ENCODE measurements at regions not wholly inside any gene's neighbourhood (a gene's known extent, or its start where the extent isn't known, plus 50 kb on each side); places are given as distances from the start of the nearest gene placed in this dataset.

- in situ Hi-C loops (cut with MboI; ENCODE audit: low sequenced_read_pairs), result no loop called here
- H3K23ac ChIP-seq (ENCODE audit: low read depth, low read length), result no peak overlapping the region
Observed at GRCh38 chr5:18181575-18181974, 547.3 kb downstream of the TAF11L14 start.

More at GRCh38 chr5:18181575-18181974, 547.3 kb downstream of the TAF11L14 start:
- no peak for ATAC-seq (ENCODE audit: low read depth)
- Histone ChIP-seq H2AK5ac (ENCODE audit: low read depth, low read length) (no peak overlapping the region), H2BK15ac (ENCODE audit: low read depth, low read length) (no peak overlapping the region), H3K4me3 (ENCODE audit: insufficient read depth, low read depth, low read length) (no peak overlapping the region), H4K8ac (ENCODE audit: low read depth in 2 of 2, low read length in 2 of 2) (no peak overlapping the region), H3K18ac (ENCODE audit: low read depth, low read length) (no peak overlapping the region), H4K20me1 (ENCODE audit: insufficient read depth, low read length) (no peaks in the 10 kb centered on the region), H2AK9ac (replicated peaks; ENCODE audit: low read depth, low read length, poor library complexity) (no peak overlapping the region), H3K27me3 (ENCODE audit: control insufficient read depth, insufficient read depth, low read length) (no peaks in the 10 kb centered on the region), H4K5ac (ENCODE audit: low read depth, low read length) (no peak overlapping the region), H3K4me2 (ENCODE audit: low read depth, low read length) (no peak overlapping the region), H3K56ac (ENCODE audit: extremely low read depth, insufficient read depth, low read length) (no peak overlapping the region), H2AFZ (replicated peaks; ENCODE audit: low read length, poor library complexity) (no peak overlapping the region), H2BK20ac (ENCODE audit: low read depth, low read length) (no peak overlapping the region), H2BK5ac (ENCODE audit: low read depth, low read length, poor library complexity, severe bottlenecking) (no peak overlapping the region), H3K4ac (ENCODE audit: low read depth, low read length) (no peak overlapping the region), H3K9me1 (ENCODE audit: insufficient read depth, low read length) (no peaks in the 10 kb centered on the region), H3K4me1 (ENCODE audit: control insufficient read depth, insufficient read depth, low read length) (no peaks in the 10 kb centered on the region), H3K9ac (ENCODE audit: low read depth, low read length) (no peak overlapping the region), H3K36me3 (ENCODE audit: control insufficient read depth, insufficient read depth, low read length) (no peaks in the 10 kb centered on the region), H2BK120ac (ENCODE audit: low read depth, low read length) (no peak overlapping the region), H3K79me1 (ENCODE audit: low read depth in 1 of 2, low read length in 2 of 2) (no peaks in the 10 kb centered on the region), H4K91ac (ENCODE audit: insufficient read depth, low read depth, low read length) (no peak overlapping the region), H3K27ac (ENCODE audit: insufficient read depth, low read length) (no peak overlapping the region), H3K9me3 (ENCODE audit: control insufficient read depth, insufficient read depth, low read length) (no peaks in the 10 kb centered on the region), H3K14ac (replicated peaks; ENCODE audit: low read depth, low read length) (no peak overlapping the region)
- intact Hi-C loops (cut with micrococcal nuclease) (no loop called here), dilution Hi-C loops (cut with HindIII; ENCODE audit: low sequenced_read_pairs, unreplicated experiment) (no loop called here)
- CTCF ChIA-PET, result no interaction called here
- WGBS, 2 experiments (ENCODE audit: extremely low coverage in 2 of 2, insufficient read length in 1 of 2), result 20% methylated on average over 1 of the region's 1 CpG; no CpG with 5 or more reads in 1 of the 2 experiments
- DNase-seq, result no peak
- POLR2A ChIA-PET (ENCODE audit: unreplicated experiment), result no interaction called here
- TF ChIP-seq CEBPB (IDR thresholded peaks at IDR 0.05; ENCODE audit: low read depth, low read length) (no peak), FOS (IDR thresholded peaks at IDR 0.05; ENCODE audit: low read depth, low read length) (no peak), ELK1 (IDR thresholded peaks at IDR 0.05; ENCODE audit: borderline replicate concordance, low read depth, low read length) (no peak), BHLHE40 (IDR thresholded peaks at IDR 0.05; ENCODE audit: low read depth, low read length) (no peak), NFE2L2 (IDR thresholded peaks at IDR 0.05; ENCODE audit: low read depth, low read length) (no peak), RAD21 (IDR thresholded peaks at IDR 0.05; ENCODE audit: low read length) (no peak), MAFK (IDR thresholded peaks at IDR 0.05; ENCODE audit: low read depth, low read length) (no peak), SMC3 (IDR thresholded peaks at IDR 0.05; ENCODE audit: low read depth, low read length) (no peak), MAZ (IDR thresholded peaks at IDR 0.05; ENCODE audit: borderline replicate concordance, low read depth, low read length) (no peak), USF2 (IDR thresholded peaks at IDR 0.05; ENCODE audit: low read depth, low read length) (no peak), MXI1 (IDR thresholded peaks at IDR 0.05; ENCODE audit: borderline replicate concordance, low read depth, low read length) (no peak), POLR2A (IDR thresholded peaks at IDR 0.05; ENCODE audit: low read depth, low read length) (no peak), CHD1 (IDR thresholded peaks at IDR 0.05; ENCODE audit: low read depth, low read length) (no peak), RCOR1 (IDR thresholded peaks at IDR 0.05; ENCODE audit: insufficient replicate concordance, low read length) (no peak)
- TF ChIP-seq, protein P1, sequence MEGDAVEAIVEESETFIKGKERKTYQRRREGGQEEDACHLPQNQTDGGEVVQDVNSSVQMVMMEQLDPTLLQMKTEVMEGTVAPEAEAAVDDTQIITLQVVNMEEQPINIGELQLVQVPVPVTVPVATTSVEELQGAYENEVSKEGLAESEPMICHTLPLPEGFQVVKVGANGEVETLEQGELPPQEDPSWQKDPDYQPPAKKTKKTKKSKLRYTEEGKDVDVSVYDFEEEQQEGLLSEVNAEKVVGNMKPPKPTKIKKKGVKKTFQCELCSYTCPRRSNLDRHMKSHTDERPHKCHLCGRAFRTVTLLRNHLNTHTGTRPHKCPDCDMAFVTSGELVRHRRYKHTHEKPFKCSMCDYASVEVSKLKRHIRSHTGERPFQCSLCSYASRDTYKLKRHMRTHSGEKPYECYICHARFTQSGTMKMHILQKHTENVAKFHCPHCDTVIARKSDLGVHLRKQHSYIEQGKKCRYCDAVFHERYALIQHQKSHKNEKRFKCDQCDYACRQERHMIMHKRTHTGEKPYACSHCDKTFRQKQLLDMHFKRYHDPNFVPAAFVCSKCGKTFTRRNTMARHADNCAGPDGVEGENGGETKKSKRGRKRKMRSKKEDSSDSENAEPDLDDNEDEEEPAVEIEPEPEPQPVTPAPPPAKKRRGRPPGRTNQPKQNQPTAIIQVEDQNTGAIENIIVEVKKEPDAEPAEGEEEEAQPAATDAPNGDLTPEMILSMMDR (conservative IDR thresholded peaks at IDR 0.05; ENCODE audit: low read depth, low read length), result no peak
- no TSS peak for BruUV-seq (replicated peaks)

Measured in IMR-90 (cell line).